CD4-positive, alpha-beta T cell treated with Interleukin-1 beta for 1 hour (primary cell): ENCODE measurements at regions not wholly inside any gene's neighbourhood (a gene's known extent, or its start where the extent isn't known, plus 50 kb on each side); places are given as distances from the start of the nearest gene placed in this dataset.
"Not testable (repeated sequence)": the region's sequence is repeated elsewhere in the genome, so short reads cannot be mapped to it uniquely, and the experiment has no call there.

Experiments used
- DNase-seq, 2 donors: peaks; one replicate each; pipeline ENCODE4 v3.0.0-alpha.2; 2020 to 2022

GRCh38 chr2:224173210-224173609, 134.1 kb upstream of the SERPINE2 start:
- DNase-seq = no peak

- DNase-seq = no peak
These were observed 132.1 kb upstream of the SERPINE2 start for GRCh38 chr2:224171226-224171625.

- no peak for DNase-seq
These were observed 130.8 kb upstream of the SERPINE2 start for GRCh38 chr2:224169847-224170246.

GRCh38 chr2:224167781-224168180, 128.7 kb upstream of the SERPINE2 start:
- DNase-seq = not testable (repeated sequence)

GRCh38 chr2:224166654-224167053, 127.6 kb upstream of the SERPINE2 start:
- no peak for DNase-seq

GRCh38 chr2:224165901-224166319, 126.8 kb upstream of the SERPINE2 start:
- no peak for DNase-seq

- DNase-seq = no peak
These were observed 124.7 kb upstream of the SERPINE2 start for GRCh38 chr2:224163566-224164307.

- no peak for DNase-seq
These were observed 123.0 kb upstream of the SERPINE2 start for GRCh38 chr2:224162122-224162521.

- DNase-seq = no peak
These were observed 122.6 kb upstream of the SERPINE2 start for GRCh38 chr2:224161712-224162111.

GRCh38 chr2:224160917-224161316, 121.8 kb upstream of the SERPINE2 start:
- DNase-seq = no peak

- DNase-seq = no peak
These were observed 120.4 kb upstream of the SERPINE2 start for GRCh38 chr2:224159345-224159928.

- no peak for DNase-seq
These were observed 119.7 kb upstream of the SERPINE2 start for GRCh38 chr2:224158831-224159230.

GRCh38 chr2:224158061-224158460, 119.0 kb upstream of the SERPINE2 start:
- DNase-seq = no peak

GRCh38 chr2:224157655-224158054, 118.6 kb upstream of the SERPINE2 start:
- DNase-seq = no peak

GRCh38 chr2:224156436-224156835, 117.3 kb upstream of the SERPINE2 start:
- no peak for DNase-seq

GRCh38 chr2:224155896-224156295, 116.8 kb upstream of the SERPINE2 start:
- no peak for DNase-seq

GRCh38 chr2:224155371-224155770, 116.3 kb upstream of the SERPINE2 start:
- no peak for DNase-seq

- no peak for DNase-seq
These were observed 112.7 kb upstream of the SERPINE2 start for GRCh38 chr2:224151680-224152310.

GRCh38 chr2:224151161-224151560, 112.1 kb upstream of the SERPINE2 start:
- DNase-seq = no peak

GRCh38 chr2:224148058-224148457, 109.0 kb upstream of the SERPINE2 start:
- not testable (repeated sequence) for DNase-seq

- DNase-seq = no peak
These were observed 108.1 kb upstream of the SERPINE2 start for GRCh38 chr2:224147174-224147573.

GRCh38 chr2:224146356-224147160, 107.5 kb upstream of the SERPINE2 start:
- DNase-seq = no peak

GRCh38 chr2:224145751-224146355, 106.8 kb upstream of the SERPINE2 start:
- no peak for DNase-seq
